Retinal pigment epithelial cell (primary cell): ENCODE measurements at regions not wholly inside any gene's neighbourhood (a gene's known extent, or its start where the extent isn't known, plus 50 kb on each side); places are given as distances from the start of the nearest gene placed in this dataset.

Experiments
- DNase-seq: peaks from one replicate; pipeline ENCODE4 v3.0.0-alpha.2; 2010; ENCODE audit warnings: low read depth
- H3K4me3 ChIP-seq: 2 replicates; pipeline ENCODE4 v1.5.1; 2011; ENCODE audit warnings: mild to moderate bottlenecking, low read length, control low read depth, moderate library complexity
- TF ChIP-seq, protein P1 (sequence below): conservative IDR thresholded peaks from 2 replicates; pipeline ENCODE4 v1.5.1; 2011; ENCODE audit warnings: low read depth, low read length, control low read depth, inconsistent platforms

DNA sequence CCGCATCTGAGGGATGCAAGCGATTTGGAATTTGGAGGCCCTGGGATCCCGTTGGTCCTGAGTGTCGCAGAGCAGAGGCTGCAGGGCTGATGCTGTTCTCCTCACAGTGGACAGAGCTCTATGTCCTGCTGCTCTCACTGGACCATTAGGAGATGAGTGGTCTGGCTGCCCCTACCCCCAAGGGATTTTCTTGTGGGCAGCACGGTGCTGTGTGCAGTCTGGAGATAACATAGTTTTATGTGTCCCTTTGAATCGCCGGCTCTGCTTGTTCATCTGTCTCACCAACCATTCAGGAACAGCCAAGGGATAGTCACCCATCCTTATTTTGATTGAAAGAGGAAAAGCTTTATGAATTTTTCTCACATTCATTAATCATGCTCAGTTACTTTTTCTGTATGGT is 49.9 kb downstream of the CHRM3 start:
- TF ChIP-seq, protein P1, sequence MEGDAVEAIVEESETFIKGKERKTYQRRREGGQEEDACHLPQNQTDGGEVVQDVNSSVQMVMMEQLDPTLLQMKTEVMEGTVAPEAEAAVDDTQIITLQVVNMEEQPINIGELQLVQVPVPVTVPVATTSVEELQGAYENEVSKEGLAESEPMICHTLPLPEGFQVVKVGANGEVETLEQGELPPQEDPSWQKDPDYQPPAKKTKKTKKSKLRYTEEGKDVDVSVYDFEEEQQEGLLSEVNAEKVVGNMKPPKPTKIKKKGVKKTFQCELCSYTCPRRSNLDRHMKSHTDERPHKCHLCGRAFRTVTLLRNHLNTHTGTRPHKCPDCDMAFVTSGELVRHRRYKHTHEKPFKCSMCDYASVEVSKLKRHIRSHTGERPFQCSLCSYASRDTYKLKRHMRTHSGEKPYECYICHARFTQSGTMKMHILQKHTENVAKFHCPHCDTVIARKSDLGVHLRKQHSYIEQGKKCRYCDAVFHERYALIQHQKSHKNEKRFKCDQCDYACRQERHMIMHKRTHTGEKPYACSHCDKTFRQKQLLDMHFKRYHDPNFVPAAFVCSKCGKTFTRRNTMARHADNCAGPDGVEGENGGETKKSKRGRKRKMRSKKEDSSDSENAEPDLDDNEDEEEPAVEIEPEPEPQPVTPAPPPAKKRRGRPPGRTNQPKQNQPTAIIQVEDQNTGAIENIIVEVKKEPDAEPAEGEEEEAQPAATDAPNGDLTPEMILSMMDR = no peak
- H3K4me3 ChIP-seq = no peak overlapping the region
- no peak for DNase-seq

DNA sequence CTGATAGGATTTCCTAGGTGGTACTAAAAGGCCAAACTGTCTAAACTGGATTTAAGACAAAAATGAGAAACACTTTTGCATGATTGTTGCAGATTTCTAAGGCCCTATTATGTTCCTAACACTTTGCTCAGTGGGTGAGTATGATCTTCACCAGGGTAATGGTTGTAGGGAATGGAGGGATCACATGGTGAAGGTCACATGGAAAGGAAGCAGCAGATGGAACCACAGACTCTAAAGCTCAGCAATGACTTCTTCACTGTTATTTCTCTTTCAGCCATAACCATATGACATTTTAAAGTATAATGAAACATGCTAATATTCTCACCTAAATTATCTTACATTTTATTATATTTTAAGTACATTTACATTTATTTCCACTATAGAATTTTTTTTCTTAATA is 51.5 kb downstream of the CHRM3 start:
- DNase-seq = no peak
- no peak overlapping the region for H3K4me3 ChIP-seq
- TF ChIP-seq, protein P1 = no peak

DNA sequence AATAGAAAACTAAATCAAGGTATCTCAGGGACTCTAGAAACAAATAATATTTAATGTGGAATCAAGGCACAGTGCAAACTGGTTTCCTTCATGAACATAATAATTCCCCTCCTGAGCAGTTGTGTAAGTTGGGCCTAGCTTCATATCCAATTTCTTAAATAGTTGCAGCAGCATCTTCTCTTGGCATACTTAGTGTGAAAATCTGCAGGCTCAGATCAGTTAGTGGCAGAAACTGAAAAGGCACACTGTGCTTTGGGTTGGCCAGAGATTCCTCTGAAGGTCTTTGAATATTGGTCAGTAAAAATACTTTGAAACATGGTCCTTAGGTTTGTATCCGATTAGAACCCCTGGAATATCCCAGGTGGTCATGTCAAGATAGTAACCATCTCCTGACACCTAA is 52.5 kb downstream of the CHRM3 start:
- TF ChIP-seq, protein P1 = no peak
- H3K4me3 ChIP-seq = no peak overlapping the region
- DNase-seq = no peak

DNA sequence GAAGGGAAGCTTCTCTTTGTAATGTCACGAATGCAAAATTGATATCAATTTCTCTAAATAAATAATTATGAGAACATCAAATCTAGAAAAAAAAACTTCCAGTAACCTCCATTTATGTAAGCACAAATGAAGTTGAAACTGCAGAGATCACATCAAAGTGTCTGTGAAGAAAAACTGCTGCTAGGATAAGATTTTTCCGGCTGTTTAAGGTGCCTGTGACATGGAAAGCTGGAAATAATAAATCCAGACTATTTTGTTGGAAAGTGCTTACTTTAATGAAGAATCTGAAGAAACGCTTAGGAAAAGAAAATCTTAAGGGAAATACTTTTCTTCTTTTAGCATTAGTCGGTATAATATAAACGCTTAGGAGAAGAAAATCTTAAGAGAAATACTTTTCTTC is 57.0 kb downstream of the CHRM3 start:
- no peak overlapping the region for H3K4me3 ChIP-seq
- DNase-seq = no peak
- TF ChIP-seq, protein P1 = no peak

DNA sequence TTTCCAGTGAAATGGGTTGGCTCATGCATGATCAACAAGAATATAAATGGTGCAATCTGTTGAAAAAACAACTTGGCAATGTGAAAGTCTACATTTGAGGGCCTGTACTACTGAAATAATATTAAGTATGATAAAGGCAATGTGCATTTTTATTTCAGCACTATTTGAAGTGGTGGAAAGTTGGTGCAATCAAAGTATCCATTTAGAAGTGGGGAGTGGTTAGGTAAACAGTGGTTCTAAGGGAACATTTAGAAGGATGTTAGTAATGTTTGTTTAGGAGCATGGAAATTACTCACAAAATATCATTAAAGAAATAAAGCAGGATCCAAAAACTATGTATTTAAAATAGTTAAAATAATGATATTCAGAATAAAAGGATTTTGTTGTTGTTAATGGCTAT is 60.2 kb downstream of the CHRM3 start:
- TF ChIP-seq, protein P1 = no peak
- no peak for DNase-seq
- no peak overlapping the region for H3K4me3 ChIP-seq

DNA sequence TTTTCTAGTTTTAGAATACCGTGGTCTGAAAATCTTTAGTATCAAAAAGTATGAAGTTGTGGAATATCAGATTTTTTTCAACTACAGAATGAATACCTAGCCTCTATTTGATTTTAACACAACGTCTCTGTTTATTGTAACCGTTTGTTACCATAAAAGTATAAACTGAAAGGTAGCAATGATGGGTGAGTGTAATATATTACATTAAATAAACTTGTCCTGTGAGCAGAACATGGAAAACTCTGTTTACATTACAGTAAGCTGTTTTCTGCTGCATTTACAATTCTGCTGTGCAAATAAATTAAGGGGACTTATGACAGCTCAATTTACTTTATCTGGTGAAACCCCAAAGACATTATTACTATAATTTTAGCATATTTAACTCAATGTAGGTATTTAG is 62.5 kb downstream of the CHRM3 start:
- no peak for DNase-seq
- TF ChIP-seq, protein P1 = no peak
- no peak overlapping the region for H3K4me3 ChIP-seq

DNA sequence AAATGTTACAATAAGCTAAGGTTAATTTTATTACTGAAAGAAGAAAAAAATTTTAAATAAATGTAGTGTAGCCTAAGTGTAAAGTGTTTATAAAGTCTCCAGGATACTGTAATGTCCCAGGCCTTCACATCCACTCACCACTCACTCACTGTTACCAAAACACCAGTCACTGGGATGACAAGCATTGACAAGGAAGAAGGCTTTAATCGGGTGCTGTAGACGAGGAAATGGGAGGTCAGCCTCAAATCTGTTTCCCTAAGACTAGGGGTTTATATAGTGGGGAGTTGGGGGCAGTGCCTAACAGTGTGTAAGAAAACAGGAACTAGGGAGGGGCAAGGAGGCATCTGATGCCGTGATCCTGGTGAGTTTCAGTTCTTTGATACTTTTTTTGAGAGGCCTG is 69.4 kb downstream of the CHRM3 start:
- TF ChIP-seq, protein P1 = no peak
- no peak for DNase-seq
- H3K4me3 ChIP-seq = no peak overlapping the region
